ENCODE measurements at regions not wholly inside any gene's neighbourhood (a gene's known extent, or its start where the extent isn't known, plus 50 kb on each side); places are given as distances from the start of the nearest gene placed in this dataset.

DNA sequence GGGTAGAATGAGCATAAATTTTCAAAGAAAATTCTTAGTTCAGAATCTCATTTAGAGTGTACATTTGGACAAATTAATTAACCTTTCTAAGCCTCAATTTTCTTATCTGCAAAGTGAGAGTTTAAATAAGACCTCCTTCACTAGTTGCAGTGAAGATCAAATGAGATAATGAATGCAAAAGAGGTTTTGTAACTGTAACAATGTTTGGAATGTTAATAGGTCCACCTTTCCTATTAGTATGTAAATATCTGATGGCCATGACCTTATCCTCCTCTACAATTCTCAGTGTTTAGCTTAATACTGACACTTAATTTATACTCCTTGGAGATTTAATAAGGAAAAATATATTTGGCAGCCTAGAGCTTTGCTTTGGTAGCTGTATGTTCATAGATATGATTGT lies 138.8 kb downstream of the GABRG1 start:
- Mint-ChIP-seq H3K4me1 (ENCODE audit: low read depth) (no peaks in the 10 kb centered on the region), H3K27me3 (ENCODE audit: low read depth) (no peaks in the 10 kb centered on the region)
- intact Hi-C loops (cut with micrococcal nuclease), result no loop called here

DNA sequence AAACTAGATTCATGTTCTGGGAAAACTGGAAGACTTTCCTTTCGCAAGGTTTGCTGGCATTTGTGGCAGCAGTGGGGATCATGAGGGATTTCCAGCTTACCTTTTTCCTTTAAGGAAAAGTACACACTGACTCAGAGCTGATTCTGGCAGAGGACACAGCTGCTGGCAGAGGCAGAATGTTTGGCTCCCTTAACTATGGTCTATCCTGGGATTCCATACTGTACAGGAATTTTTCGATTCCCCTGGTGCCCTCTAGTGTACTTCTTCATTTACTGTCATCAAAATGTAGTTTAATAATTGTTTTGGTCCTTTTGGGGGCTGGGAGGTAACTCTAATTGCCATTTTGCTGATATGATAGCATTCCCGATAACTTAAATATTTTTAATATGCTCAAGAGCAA lies 152.7 kb downstream of the GABRG1 start:
- H3K9me3 Mint-ChIP-seq, result peaks cover 39% of the 10 kb centered on the region
- no peak for DNase-seq (ENCODE audit: low spot score)
- no peaks in the 10 kb centered on the region for H3K4me1 Mint-ChIP-seq (ENCODE audit: low read depth)
- H3K36me3 Mint-ChIP-seq (ENCODE audit: low read depth), result no peaks in the 10 kb centered on the region
- no peaks in the 10 kb centered on the region for H3K27me3 Mint-ChIP-seq (ENCODE audit: low read depth)
- H3K4me3 Mint-ChIP-seq (ENCODE audit: low read depth), result no peak overlapping the region
- intact Hi-C loops (cut with micrococcal nuclease), result no loop called here
- H3K27ac Mint-ChIP-seq, result no peak overlapping the region

More for the DNA sequence above, 138.8 kb downstream of the GABRG1 start:
- H3K27ac Mint-ChIP-seq, result no peak overlapping the region
- peaks cover 15% of the 10 kb centered on the region for H3K9me3 Mint-ChIP-seq
- DNase-seq (ENCODE audit: low spot score), result no peak
- H3K4me3 Mint-ChIP-seq (ENCODE audit: low read depth), result no peak overlapping the region
- H3K36me3 Mint-ChIP-seq (ENCODE audit: low read depth), result no peaks in the 10 kb centered on the region

DNA sequence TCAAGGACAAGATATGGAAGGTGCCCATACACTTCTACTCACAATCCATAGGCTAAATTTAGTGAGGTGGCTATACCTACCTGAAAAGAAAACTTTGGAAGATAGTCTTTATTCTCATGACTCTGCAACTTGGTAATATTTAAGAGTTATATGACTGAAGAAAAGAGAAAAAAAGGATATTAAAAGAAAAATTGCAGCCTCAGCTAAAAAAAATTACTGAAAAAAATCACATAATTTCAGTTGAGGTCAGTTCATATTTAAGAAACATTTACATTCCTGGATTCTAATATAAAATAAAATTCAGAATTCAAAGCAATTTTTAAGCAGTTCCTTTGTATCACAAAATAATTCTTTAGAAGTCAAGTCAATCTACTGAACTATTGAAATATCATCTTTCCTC lies 166.5 kb downstream of the GABRG1 start:
- Mint-ChIP-seq H3K4me1 (ENCODE audit: low read depth) (no peaks in the 10 kb centered on the region), H3K36me3 (ENCODE audit: low read depth) (no peaks in the 10 kb centered on the region), H3K27me3 (ENCODE audit: low read depth) (no peaks in the 10 kb centered on the region), H3K9me3 (peaks cover 21% of the 10 kb centered on the region), H3K27ac (no peak overlapping the region), H3K4me3 (ENCODE audit: low read depth) (no peak overlapping the region)
- no peak for DNase-seq (ENCODE audit: low spot score)
- intact Hi-C loops (cut with micrococcal nuclease), result no loop called here

DNA sequence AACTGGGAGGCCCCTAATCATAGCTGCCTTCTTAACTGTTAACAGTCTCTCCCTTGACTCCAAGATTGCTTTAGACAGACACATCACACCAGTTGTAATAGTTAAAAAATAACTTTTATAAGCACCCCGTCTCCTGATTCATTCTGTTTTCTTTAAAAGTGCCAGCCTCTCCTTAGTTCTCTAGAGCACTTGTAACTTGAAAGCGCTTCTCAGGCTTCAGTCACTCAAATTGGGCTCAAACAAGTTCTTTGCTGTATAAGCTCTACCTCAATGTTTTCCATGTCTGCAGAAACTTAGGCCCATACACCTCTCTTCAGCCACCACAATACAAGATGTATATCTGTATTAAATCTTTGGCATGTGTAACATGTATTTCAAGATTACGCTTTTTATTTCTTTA lies 169.6 kb downstream of the GABRG1 start:
- Mint-ChIP-seq H3K27me3 (ENCODE audit: low read depth) (no peaks in the 10 kb centered on the region), H3K4me3 (ENCODE audit: low read depth) (no peak overlapping the region), H3K27ac (no peak overlapping the region), H3K4me1 (ENCODE audit: low read depth) (no peaks in the 10 kb centered on the region), H3K36me3 (ENCODE audit: low read depth) (no peaks in the 10 kb centered on the region), H3K9me3 (peaks cover 12% of the 10 kb centered on the region)
- DNase-seq (ENCODE audit: low spot score), result no peak
- intact Hi-C loops (cut with micrococcal nuclease), result no loop called here

DNA sequence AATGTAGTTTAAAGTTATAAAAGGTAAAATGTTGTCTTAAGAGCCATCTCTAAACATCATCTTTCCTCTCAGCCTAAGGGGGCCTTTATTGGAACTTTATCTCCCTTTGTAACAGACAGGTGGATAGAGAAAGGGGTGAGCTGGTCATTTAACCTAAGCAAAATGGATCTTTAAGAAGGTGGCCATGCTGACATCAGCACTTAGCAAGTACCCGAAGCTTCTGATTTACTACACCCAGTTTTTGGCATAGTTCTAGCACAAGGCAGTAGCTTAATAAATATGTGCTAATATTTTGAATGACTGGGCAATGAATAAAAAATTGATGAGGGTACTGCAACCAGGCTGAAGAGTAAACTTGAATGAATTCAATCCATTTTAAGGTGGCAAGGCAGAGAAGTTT lies 172.7 kb downstream of the GABRG1 start:
- no peaks in the 10 kb centered on the region for H3K4me1 Mint-ChIP-seq (ENCODE audit: low read depth)

DNA sequence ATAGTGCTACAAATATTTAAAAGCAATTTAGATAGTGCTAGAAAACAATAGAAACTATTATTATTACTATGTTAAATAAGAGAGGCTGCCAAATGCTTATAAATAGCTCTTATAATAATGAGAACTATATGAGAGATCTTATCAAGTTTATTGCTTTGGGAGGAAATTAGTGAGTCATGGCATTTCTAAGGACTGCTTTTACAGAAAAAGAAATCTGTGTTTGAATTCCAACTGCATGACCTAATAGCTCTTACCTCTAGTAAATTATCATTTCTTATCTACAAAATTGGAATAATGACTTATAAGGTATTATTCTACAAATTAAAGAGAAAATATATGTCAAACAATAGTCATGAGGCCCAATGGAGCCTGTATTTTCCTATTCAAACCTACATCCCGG lies 177.2 kb downstream of the GABRG1 start:
- H3K27ac Mint-ChIP-seq, result no peak overlapping the region
- H3K4me3 Mint-ChIP-seq (ENCODE audit: low read depth), result no peak overlapping the region
- no peak for DNase-seq (ENCODE audit: low spot score)
- intact Hi-C loops (cut with micrococcal nuclease), result no loop called here
- no peaks in the 10 kb centered on the region for H3K27me3 Mint-ChIP-seq (ENCODE audit: low read depth)
- no peaks in the 10 kb centered on the region for H3K4me1 Mint-ChIP-seq (ENCODE audit: low read depth)
- no peaks in the 10 kb centered on the region for H3K9me3 Mint-ChIP-seq
- H3K36me3 Mint-ChIP-seq (ENCODE audit: low read depth), result no peaks in the 10 kb centered on the region

More for the DNA sequence above, 172.7 kb downstream of the GABRG1 start:
- Mint-ChIP-seq H3K27me3 (ENCODE audit: low read depth) (no peaks in the 10 kb centered on the region), H3K27ac (no peak overlapping the region), H3K9me3 (peaks cover 12% of the 10 kb centered on the region), H3K36me3 (ENCODE audit: low read depth) (no peaks in the 10 kb centered on the region), H3K4me3 (ENCODE audit: low read depth) (no peak overlapping the region)
- intact Hi-C loops (cut with micrococcal nuclease), result no loop called here
- DNase-seq (ENCODE audit: low spot score), result no peak

DNA sequence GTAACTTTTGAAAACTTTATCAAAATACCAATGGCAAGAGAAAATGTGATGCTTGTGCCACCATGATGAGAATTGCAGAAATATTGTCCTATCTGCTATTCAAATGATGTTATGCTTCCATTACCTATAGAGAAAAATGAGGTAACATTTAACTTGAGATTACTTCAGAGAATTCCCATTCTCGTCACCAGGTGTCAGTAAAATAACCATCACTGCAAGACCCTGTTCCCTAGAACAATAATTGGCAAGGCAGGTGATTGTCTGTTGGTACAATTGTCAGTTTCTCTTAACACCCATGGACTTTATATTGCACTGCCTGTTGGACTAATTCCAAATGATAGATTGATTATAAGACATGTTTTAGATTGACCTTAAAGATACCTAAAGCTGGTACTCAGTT lies 179.9 kb downstream of the GABRG1 start:
- Mint-ChIP-seq H3K4me3 (ENCODE audit: low read depth) (no peak overlapping the region), H3K27ac (no peak overlapping the region), H3K36me3 (ENCODE audit: low read depth) (no peaks in the 10 kb centered on the region), H3K9me3 (peaks cover 12% of the 10 kb centered on the region), H3K4me1 (ENCODE audit: low read depth) (no peaks in the 10 kb centered on the region), H3K27me3 (ENCODE audit: low read depth) (no peaks in the 10 kb centered on the region)
- intact Hi-C loops (cut with micrococcal nuclease), result no loop called here
- DNase-seq (ENCODE audit: low spot score), result no peak

DNA sequence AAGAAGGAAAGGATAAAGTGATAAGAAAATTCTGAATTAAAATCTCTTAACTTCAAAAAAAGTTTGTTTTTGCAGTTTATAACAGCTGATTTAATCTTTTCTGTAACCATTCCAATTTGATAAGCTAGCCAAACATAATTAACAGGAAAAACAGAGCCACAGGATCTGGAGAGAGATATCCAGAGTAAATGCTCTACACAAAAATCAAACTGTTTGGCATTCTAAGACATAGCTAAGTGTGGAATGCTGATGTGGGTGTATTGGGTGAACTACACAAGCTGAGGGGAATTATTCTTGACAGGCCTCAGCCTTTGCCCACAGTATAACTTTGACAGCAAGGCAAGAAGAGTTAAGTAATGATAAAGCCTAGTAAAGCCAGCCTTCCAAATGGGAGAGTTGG lies 184.8 kb downstream of the GABRG1 start:
- H3K36me3 Mint-ChIP-seq (ENCODE audit: low read depth), result no peaks in the 10 kb centered on the region
- no peaks in the 10 kb centered on the region for H3K27me3 Mint-ChIP-seq (ENCODE audit: low read depth)
- peaks cover 13% of the 10 kb centered on the region for H3K9me3 Mint-ChIP-seq
- H3K4me3 Mint-ChIP-seq (ENCODE audit: low read depth), result no peak overlapping the region
- no peaks in the 10 kb centered on the region for H3K4me1 Mint-ChIP-seq (ENCODE audit: low read depth)
- intact Hi-C loops (cut with micrococcal nuclease), result no loop called here
- H3K27ac Mint-ChIP-seq, result no peak overlapping the region
- DNase-seq (ENCODE audit: low spot score), result no peak

DNA sequence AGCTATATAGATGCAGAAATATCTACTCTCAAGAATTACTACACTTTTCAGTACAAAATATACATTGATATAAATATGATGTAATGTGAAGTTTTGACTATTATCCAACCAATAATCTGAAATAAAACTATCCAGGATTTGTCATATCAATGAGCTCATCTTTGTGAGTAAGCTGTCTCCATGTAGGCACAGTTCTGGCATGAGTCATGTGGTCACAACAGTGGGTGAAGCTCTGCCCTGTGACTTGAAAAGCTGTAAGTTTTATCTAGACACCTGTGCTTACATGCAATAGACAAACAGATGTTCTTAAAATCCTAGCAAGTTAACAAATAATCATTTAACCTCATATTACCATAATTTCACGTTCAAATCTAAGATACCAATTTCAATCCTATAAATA lies 192.7 kb downstream of the GABRG1 start:
- Mint-ChIP-seq H3K27me3 (ENCODE audit: low read depth) (no peaks in the 10 kb centered on the region), H3K4me1 (ENCODE audit: low read depth) (no peaks in the 10 kb centered on the region), H3K27ac (no peak overlapping the region), H3K36me3 (ENCODE audit: low read depth) (no peaks in the 10 kb centered on the region), H3K9me3 (peaks cover 13% of the 10 kb centered on the region), H3K4me3 (ENCODE audit: low read depth) (no peak overlapping the region)
- intact Hi-C loops (cut with micrococcal nuclease), result no loop called here
- DNase-seq (ENCODE audit: low spot score), result no peak

DNA sequence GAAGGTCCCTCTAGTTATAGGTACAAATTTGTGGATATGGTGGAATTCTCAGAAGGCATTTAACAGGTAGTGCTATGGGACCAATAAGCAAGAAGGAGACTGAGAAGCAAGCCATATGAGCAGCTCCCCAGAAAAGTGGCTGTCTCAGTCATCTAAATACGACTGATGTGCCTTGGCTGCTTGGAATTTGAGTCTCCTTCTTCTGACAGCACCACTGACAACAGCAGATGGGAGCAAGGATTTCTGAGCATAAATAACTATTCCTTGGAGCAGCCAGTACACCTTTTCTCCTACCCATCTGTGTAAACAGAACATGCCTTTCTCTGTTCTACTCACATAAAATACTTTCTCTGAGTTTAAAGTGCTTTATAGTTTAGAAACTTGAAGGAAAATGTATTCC lies 196.2 kb downstream of the GABRG1 start:
- intact Hi-C loops (cut with micrococcal nuclease), result no loop called here
- Mint-ChIP-seq H3K36me3 (ENCODE audit: low read depth) (no peaks in the 10 kb centered on the region), H3K27ac (no peak overlapping the region), H3K9me3 (peaks cover 13% of the 10 kb centered on the region), H3K4me3 (ENCODE audit: low read depth) (no peak overlapping the region), H3K4me1 (ENCODE audit: low read depth) (no peaks in the 10 kb centered on the region), H3K27me3 (ENCODE audit: low read depth) (no peaks in the 10 kb centered on the region)
- no peak for DNase-seq (ENCODE audit: low spot score)

DNA sequence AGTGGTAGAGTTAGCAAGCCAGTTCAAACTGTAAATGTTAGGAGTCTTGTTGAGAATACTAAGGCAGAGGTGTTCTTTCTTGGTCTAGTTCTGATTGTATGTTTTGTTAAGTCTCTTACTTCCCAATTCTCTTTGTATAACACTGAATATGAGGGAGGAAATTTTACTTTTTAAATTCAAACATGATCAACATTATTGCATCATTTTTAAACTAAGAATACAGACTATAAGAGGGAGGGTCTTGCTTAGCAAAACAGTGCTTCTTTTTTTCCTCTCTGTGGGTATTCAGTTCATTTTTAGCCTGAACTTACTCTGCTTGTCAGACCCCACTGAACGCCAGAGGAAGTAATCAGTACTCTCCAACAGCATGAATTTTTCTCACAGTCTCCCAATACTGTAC lies 198.0 kb downstream of the GABRG1 start:
- no peak for DNase-seq (ENCODE audit: low spot score)
- Mint-ChIP-seq H3K9me3 (peaks cover 8% of the 10 kb centered on the region), H3K4me1 (ENCODE audit: low read depth) (no peaks in the 10 kb centered on the region), H3K4me3 (ENCODE audit: low read depth) (no peak overlapping the region), H3K27ac (no peak overlapping the region), H3K36me3 (ENCODE audit: low read depth) (no peaks in the 10 kb centered on the region), H3K27me3 (ENCODE audit: low read depth) (no peaks in the 10 kb centered on the region)
- intact Hi-C loops (cut with micrococcal nuclease), result no loop called here

DNA sequence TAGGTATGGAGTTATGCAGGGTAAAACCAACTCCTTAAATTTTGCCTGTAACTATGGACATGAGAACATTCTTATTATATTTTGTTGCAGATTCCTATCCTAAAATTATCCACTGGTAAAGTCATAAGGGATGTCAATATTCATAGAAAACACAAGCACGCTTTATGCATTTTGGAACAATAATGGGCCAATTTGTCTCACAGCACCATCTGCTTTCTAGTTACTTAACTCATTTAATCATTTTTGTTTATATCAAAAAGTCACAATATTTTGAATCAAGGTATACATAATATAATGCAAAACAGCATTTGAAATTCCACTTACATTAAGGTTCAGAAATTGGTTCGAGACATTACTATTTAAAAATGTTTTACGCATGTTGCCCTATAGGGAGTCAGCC lies 203.0 kb downstream of the GABRG1 start:
- no peak for DNase-seq (ENCODE audit: low spot score)
- Mint-ChIP-seq H3K4me3 (ENCODE audit: low read depth) (no peak overlapping the region), H3K4me1 (ENCODE audit: low read depth) (no peaks in the 10 kb centered on the region), H3K9me3 (peaks cover 19% of the 10 kb centered on the region), H3K27ac (no peak overlapping the region), H3K27me3 (ENCODE audit: low read depth) (no peaks in the 10 kb centered on the region), H3K36me3 (ENCODE audit: low read depth) (no peaks in the 10 kb centered on the region)
- intact Hi-C loops (cut with micrococcal nuclease), result no loop called here

DNA sequence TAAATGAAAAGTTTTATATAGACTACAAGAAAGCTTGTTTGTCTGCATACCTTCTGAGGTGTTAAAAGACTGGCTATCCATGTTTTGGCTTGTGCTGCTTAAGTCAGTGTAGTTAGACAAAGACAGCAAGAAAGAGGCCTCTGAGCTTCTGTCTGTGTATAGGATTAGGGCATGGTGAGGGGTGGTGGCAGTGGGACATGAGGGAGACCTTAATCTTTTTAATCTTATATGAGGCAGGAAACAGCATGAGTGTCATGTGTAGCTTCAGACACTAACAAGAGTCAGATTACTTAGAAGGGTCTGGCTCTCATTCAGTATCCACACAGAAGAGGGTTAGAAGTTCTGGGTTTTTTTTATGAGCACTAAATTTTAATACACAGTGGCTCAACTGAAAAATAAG lies 213.3 kb downstream of the GABRG1 start:
- peaks cover 21% of the 10 kb centered on the region for H3K9me3 Mint-ChIP-seq
- no peaks in the 10 kb centered on the region for H3K27me3 Mint-ChIP-seq (ENCODE audit: low read depth)
- H3K4me1 Mint-ChIP-seq (ENCODE audit: low read depth), result no peaks in the 10 kb centered on the region
- intact Hi-C loops (cut with micrococcal nuclease), result no loop called here
- no peaks in the 10 kb centered on the region for H3K36me3 Mint-ChIP-seq (ENCODE audit: low read depth)
- no peak overlapping the region for H3K4me3 Mint-ChIP-seq (ENCODE audit: low read depth)
- no peak overlapping the region for H3K27ac Mint-ChIP-seq
- no peak for DNase-seq (ENCODE audit: low spot score)

DNA sequence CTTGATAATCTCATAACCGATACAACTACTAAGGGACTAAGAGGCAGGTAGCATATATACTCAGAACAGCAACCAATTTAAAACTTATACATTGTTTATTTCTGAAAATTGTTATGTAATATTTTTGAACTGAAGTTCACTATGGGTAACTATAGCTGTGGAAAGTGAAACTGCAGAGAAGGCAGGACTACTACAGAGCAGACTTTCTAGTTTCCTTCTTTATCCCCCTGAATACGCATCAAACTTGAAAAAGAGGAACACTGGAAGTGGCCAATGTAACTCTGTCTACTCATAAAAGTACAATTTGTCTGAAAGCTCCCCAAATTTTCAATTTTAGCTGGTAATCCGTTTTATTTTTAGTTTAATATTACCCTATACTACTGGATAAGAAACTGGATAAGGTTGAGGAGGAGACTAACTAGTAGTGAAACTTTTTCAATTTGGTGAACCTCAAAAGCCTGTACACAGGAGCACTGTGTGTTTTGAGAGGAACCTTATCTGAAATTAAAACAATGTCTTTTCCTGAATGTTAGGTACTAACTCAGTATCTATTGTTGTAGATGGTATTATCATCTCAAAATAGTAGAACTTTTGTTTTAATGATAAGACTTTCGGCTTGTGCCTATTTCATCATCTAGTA lies 225.8 kb downstream of the GABRG1 start:
- H3K27me3 Mint-ChIP-seq (ENCODE audit: low read depth), result no peaks in the 10 kb centered on the region
- no peak overlapping the region for H3K27ac Mint-ChIP-seq
- DNase-seq (ENCODE audit: low spot score), result no peak
- H3K9me3 Mint-ChIP-seq, result peaks cover 17% of the 10 kb centered on the region
- H3K4me3 Mint-ChIP-seq (ENCODE audit: low read depth), result no peak overlapping the region
- H3K36me3 Mint-ChIP-seq (ENCODE audit: low read depth), result no peaks in the 10 kb centered on the region
- no peaks in the 10 kb centered on the region for H3K4me1 Mint-ChIP-seq (ENCODE audit: low read depth)
- intact Hi-C loops (cut with micrococcal nuclease), result no loop called here

Measured in activated T-helper 2 cell treated with anti-CD3 and anti-CD28 coated beads, Interferon-gamma antibody, Interleukin-2, Interleukin-4, amounts not matched to agents 10 μg/mL and 5 μg/mL and 100 μg/mL, durations not matched to agents 14 hours and 24 hours and 36 hours (primary cell).